ENCODE measurements at regions not wholly inside any gene's neighbourhood (a gene's known extent, or its start where the extent isn't known, plus 50 kb on each side); places are given as distances from the start of the nearest gene placed in this dataset.

- DNase-seq, result no peak
Measured at GRCh38 chr17:17398188-17398942, 78.4 kb upstream of the MED9 start.

GRCh38 chr17:17398943-17399926 lies 77.6 kb upstream of the MED9 start:
- DNase-seq, result no peak

GRCh38 chr17:17400070-17400469 lies 76.7 kb upstream of the MED9 start:
- no peak for DNase-seq

DNA sequence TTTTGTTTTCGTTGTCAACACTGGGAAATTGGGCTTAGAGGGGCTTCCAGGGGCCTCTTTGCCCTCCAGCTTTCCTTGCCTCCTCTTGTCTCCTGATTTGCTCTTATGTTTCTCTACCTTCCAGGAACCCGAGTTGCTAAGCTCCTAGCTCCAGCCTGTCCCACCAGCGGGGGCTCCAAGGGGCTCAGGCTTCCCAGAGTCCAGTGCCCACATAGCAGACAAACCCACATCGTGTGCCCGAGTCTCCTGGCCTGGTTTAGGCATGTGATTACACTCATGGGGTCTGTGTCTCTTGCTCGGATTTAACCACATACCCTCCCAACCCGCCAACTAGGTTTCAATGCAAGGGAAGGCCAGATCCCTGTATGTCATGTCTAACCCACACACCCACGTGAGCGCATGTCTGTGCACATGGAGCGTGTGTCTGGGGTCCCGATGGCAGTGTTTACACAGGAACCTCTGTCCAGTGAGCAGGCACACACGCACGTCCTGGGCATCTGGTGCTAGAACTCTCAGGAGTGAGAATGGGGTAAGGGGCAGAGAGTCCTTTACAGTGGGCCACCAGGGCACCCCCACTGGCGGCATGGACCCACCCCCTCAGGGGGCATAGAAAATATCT lies 76.1 kb upstream of the MED9 start:
- DNase-seq, result no peak

DNA sequence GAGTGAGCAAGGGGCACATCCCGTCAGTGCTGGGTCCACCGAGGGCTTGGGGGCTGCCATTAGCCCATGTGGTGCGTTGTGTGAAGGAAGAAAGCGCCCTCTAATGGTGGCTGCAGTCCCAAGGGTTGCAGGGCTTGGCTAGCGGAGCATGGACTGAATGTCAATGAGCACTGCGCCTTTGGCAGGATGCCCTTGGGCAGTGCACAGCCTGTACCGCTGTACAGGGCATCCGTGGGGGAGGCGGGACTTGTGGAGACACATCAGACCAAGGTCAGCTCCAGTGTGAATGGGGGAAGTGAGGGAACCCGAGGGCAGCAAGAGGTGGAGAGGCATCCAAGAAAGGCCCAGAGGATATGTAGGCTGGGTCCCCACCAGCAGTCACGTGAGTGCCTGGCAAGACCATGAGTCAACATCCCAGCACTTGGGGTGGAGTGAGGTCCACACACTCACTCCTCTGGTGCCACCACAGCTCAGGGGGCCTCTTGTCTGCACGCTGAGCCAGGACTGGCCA lies 75.5 kb upstream of the MED9 start:
- no peak for DNase-seq

- no peak for DNase-seq
Measured at GRCh38 chr17:17402558-17402957, 74.2 kb upstream of the MED9 start.

DNA sequence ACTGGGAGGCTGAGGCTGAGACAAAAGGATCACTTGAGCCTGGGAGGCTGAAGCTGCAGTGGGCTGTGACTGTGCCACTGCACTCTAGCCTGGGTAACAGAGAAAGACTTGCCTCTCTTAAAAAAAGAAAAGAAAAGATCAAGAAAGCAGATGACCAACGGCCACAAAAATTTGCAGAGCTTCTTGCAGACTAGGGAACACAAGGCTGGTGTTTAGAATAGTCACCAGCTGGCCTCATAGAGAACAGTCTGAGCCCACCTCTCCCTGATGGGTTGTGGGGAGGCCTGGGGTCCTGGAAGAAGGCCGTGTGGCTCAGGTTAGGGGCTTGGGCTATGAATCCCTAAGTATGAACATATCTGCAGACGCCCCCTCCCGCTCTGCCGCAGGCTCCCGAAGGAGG lies 73.7 kb upstream of the MED9 start:
- DNase-seq, result no peak

- DNase-seq, result peak; percentile 62
Measured at GRCh38 chr17:17403899-17404576, 72.8 kb upstream of the MED9 start.

GRCh38 chr17:17405673-17406072 lies 71.1 kb upstream of the MED9 start:
- peak; percentile 3 for DNase-seq

DNA sequence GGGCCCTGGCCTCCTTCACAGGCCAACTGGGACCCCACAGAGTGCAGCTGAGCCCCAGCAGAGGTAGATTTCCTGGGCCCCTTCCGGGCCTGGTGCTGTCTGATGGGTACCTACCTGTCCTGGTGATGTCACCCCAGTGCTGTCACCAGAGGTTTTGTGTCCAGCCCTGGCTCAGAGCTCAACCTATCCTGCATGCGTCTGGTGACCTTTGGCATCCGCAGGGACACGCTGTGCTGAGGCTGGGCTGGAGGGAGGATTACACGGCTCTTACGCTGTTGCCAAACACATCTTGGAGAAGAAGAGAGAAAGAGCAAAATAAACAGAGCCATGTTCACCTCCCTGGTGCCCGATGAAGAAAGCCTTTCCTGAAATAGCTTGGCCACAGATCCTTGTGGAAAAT lies 70.6 kb upstream of the MED9 start:
- DNase-seq, result peak; percentile 16

GRCh38 chr17:17408236-17408794 lies 68.5 kb upstream of the MED9 start:
- no peak for DNase-seq

- peak; percentile 23 for DNase-seq
Measured at GRCh38 chr17:17410357-17410756, 66.4 kb upstream of the MED9 start.

DNA sequence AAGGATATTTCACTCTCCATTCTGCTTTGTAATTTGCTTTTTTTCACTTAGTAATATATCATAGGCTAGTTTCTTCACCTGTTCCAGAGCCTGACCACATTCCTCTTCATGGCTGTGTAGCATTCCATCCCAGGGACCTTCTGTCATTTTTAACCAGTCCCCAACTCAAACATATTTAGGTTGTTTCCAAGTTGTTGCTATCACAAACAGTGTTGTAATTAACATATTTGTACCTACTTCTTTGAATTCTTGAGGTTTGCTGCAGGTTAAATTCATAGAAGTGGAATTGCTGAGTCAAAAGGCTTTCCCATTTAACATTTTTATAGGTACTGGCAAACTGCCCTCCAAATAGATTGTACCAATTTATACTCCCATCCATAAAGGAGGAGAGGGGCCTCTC lies 65.1 kb upstream of the MED9 start:
- DNase-seq, result no peak

DNA sequence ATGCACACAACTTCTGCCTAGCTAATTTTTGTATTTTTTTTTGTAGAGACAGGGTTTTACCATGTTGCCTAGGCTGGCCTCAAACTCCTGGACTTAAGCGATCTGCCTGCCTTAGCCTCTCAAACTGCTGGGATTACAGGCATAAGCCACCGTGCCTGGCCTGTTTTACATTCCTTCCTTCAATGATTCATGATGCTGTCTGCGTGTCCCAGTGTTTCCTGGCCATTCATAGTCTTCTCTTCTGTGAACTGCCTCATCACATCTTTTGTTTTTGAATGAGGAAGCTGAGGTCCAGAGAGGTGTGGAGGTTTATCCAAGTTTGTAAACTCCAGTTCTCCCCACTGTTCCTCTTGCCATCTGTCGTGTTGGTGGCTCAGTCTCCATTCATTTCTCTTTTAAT lies 64.5 kb upstream of the MED9 start:
- DNase-seq, result peak; percentile 15

DNA sequence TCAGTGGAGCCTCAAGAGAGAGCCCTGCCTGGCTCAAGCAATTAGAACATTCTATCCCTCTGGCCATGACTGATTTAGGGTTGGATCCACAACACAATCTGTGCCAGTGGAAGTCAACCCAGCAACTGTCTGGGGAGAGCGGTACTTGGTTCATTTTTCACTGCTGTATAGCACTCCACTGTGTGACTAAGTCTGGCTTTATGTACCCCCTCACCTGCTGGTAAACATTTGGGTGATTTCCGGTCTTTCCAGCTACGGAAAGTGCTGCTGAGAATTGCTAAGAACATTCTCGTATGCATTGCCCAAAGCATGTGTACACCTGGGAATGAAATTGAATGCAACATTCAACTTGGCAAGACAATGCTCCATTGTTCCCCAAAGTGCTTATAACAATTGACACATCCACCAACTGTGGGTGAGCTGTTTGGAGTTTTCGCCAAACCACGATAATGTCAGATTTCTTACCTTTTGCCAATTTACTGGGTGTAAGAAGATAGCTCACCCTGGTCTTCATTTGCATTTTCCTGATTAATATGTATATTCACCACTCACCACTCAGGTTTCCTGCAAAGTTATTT lies 63.5 kb upstream of the MED9 start:
- peak; percentile 13 for DNase-seq

DNA sequence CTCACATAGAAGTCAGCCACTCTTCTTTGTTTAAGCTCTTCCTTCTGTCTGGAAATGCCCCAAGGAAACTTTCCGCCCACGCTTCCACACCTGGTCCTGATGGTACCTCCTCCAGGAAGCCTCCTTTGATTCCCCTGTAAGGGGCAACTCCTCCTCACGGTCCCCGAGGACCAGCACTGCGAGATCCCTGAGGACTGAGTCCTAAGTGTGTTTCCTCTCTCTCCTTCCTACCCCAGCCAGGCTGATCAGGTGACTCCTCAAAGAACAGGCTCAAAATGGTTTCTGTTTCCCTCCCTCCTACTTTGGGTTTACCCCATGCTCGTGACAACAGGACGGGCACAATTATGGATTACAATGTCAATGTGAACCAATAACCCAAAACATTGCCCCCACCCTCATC lies 63.0 kb upstream of the MED9 start:
- peak; percentile 15 for DNase-seq

GRCh38 chr17:17414341-17414805 lies 62.4 kb upstream of the MED9 start:
- DNase-seq, result peak; percentile 37

- DNase-seq, result no peak
Measured at GRCh38 chr17:17415006-17415405, 61.8 kb upstream of the MED9 start.

DNA sequence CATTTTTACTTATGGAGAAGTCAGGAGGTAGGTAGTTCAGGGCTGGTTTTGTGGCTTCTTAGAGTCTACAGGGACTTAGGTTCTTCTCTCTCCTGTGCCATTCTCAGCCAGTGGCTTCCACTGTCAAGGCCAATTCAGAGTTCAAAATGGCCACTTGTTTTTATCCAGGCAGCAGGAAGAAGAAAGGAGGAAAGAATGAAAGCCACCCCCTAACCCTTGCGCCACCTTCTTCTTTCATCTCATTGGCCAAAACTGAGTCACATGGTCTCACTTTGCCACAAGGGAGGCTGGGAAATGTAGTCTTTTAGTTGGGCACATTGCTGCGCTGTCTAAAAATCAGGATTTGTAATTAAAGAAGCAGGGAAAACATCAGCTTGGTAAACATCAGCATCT lies 60.8 kb upstream of the MED9 start:
- no peak for DNase-seq

GRCh38 chr17:17416400-17417360 lies 60.1 kb upstream of the MED9 start:
- peak; percentile 34 for DNase-seq
